HG02623 (cell line): ENCODE measurements at regions not wholly inside any gene's neighbourhood (a gene's known extent, or its start where the extent isn't known, plus 50 kb on each side); places are given as distances from the start of the nearest gene placed in this dataset.
"Not testable (repeated sequence)": the region's sequence is repeated elsewhere in the genome, so short reads cannot be mapped to it uniquely, and the experiment has no call there.

Source experiments
- ATAC-seq: cut with Tn5 transposase; IDR thresholded peaks from one replicate; pipeline ENCODE4 v1.9.1; 2021; ENCODE audit warnings: moderate library complexity; ENCODE audit not compliant: unreplicated experiment

GRCh38 chr1:224529844-224530243 is 86.3 kb upstream of the CNIH3 start:
- ATAC-seq = no peak

GRCh38 chr1:224533517-224533916 is 82.6 kb upstream of the CNIH3 start:
- ATAC-seq = no peak

GRCh38 chr1:224534731-224535130 is 81.4 kb upstream of the CNIH3 start:
- no peak for ATAC-seq

GRCh38 chr1:224535641-224536040 is 80.5 kb upstream of the CNIH3 start:
- ATAC-seq = no peak

GRCh38 chr1:224539971-224540370 is 76.1 kb upstream of the CNIH3 start:
- ATAC-seq = no peak

GRCh38 chr1:224540535-224540934 is 75.6 kb upstream of the CNIH3 start:
- no peak for ATAC-seq

- ATAC-seq = no peak
Measured at GRCh38 chr1:224541072-224541790, 74.9 kb upstream of the CNIH3 start.

- no peak for ATAC-seq
Measured at GRCh38 chr1:224541901-224542630, 74.1 kb upstream of the CNIH3 start.

- ATAC-seq = no peak
Measured at GRCh38 chr1:224542783-224543440, 73.2 kb upstream of the CNIH3 start.

GRCh38 chr1:224543453-224543852 is 72.7 kb upstream of the CNIH3 start:
- no peak for ATAC-seq

GRCh38 chr1:224544346-224545110 is 71.6 kb upstream of the CNIH3 start:
- ATAC-seq = no peak

GRCh38 chr1:224545571-224545970 is 70.5 kb upstream of the CNIH3 start:
- no peak for ATAC-seq

- no peak for ATAC-seq
Measured at GRCh38 chr1:224548676-224549075, 67.4 kb upstream of the CNIH3 start.

GRCh38 chr1:224551189-224551588 is 64.9 kb upstream of the CNIH3 start:
- ATAC-seq = not testable (repeated sequence)

- no peak for ATAC-seq
Measured at GRCh38 chr1:224554056-224554455, 62.1 kb upstream of the CNIH3 start.

- no peak for ATAC-seq
Measured at GRCh38 chr1:224554620-224555259, 61.4 kb upstream of the CNIH3 start.

GRCh38 chr1:224558904-224559303 is 57.2 kb upstream of the CNIH3 start:
- no peak for ATAC-seq

- ATAC-seq = no peak
Measured at GRCh38 chr1:224559981-224560728, 56.0 kb upstream of the CNIH3 start.

- ATAC-seq = not testable (repeated sequence)
Measured at GRCh38 chr1:224562881-224563280, 53.2 kb upstream of the CNIH3 start.

GRCh38 chr1:224563666-224564065 is 52.5 kb upstream of the CNIH3 start:
- no peak for ATAC-seq
